Activated CD4-positive, alpha-beta T cell treated with anti-CD3 and anti-CD28 coated beads for 24 hours (primary cell): ENCODE measurements at regions not wholly inside any gene's neighbourhood (a gene's known extent, or its start where the extent isn't known, plus 50 kb on each side); places are given as distances from the start of the nearest gene placed in this dataset.
"Not testable (repeated sequence)": the region's sequence is repeated elsewhere in the genome, so short reads cannot be mapped to it uniquely, and the experiment has no call there.

Source experiments
- DNase-seq, 2 donors: peaks; one replicate each; pipeline ENCODE4 v3.0.0-alpha.2; 2020; ENCODE audit warnings: low read depth in 2 of 2

GRCh38 chr20:51187261-51187660, 164.4 kb upstream of the KCNG1 start:
- no peak for DNase-seq

- DNase-seq, result no peak
Observed at GRCh38 chr20:51185861-51186260, 163.0 kb upstream of the KCNG1 start.

GRCh38 chr20:51185277-51185676, 162.4 kb upstream of the KCNG1 start:
- DNase-seq, result no peak

- no peak for DNase-seq
Observed at GRCh38 chr20:51184289-51184688, 161.4 kb upstream of the KCNG1 start.

GRCh38 chr20:51183451-51183850, 160.5 kb upstream of the KCNG1 start:
- no peak for DNase-seq

GRCh38 chr20:51182571-51182970, 159.7 kb upstream of the KCNG1 start:
- no peak for DNase-seq

- DNase-seq, result no peak
Observed at GRCh38 chr20:51178153-51178552, 155.2 kb upstream of the KCNG1 start.

GRCh38 chr20:51176876-51177275, 154.0 kb upstream of the KCNG1 start:
- no peak for DNase-seq

GRCh38 chr20:51176446-51176845, 153.5 kb upstream of the KCNG1 start:
- no peak for DNase-seq

- no peak for DNase-seq
Observed at GRCh38 chr20:51175724-51176123, 152.8 kb upstream of the KCNG1 start.

- no peak for DNase-seq
Observed at GRCh38 chr20:51175156-51175555, 152.2 kb upstream of the KCNG1 start.

- DNase-seq, result no peak
Observed at GRCh38 chr20:51174536-51174935, 151.6 kb upstream of the KCNG1 start.

- no peak for DNase-seq
Observed at GRCh38 chr20:51172558-51173428, 149.9 kb upstream of the KCNG1 start.

GRCh38 chr20:51171141-51171540, 148.2 kb upstream of the KCNG1 start:
- no peak for DNase-seq

GRCh38 chr20:51169813-51170212, 146.9 kb upstream of the KCNG1 start:
- no peak for DNase-seq

GRCh38 chr20:51167911-51168310, 145.0 kb upstream of the KCNG1 start:
- DNase-seq, result not testable (repeated sequence)

- DNase-seq, result no peak
Observed at GRCh38 chr20:51166489-51166888, 143.6 kb upstream of the KCNG1 start.

- no peak for DNase-seq
Observed at GRCh38 chr20:51165131-51165530, 142.2 kb upstream of the KCNG1 start.

GRCh38 chr20:51164731-51165130, 141.8 kb upstream of the KCNG1 start:
- DNase-seq, result no peak

- DNase-seq, result no peak
Observed at GRCh38 chr20:51163996-51164600, 141.2 kb upstream of the KCNG1 start.

- DNase-seq, result no peak
Observed at GRCh38 chr20:51162015-51162414, 139.1 kb upstream of the KCNG1 start.

- DNase-seq, result no peak
Observed at GRCh38 chr20:51160821-51161220, 137.9 kb upstream of the KCNG1 start.

- no peak for DNase-seq
Observed at GRCh38 chr20:51159981-51160380, 137.1 kb upstream of the KCNG1 start.
